NT2/D1 (cell line): ENCODE measurements at regions not wholly inside any gene's neighbourhood (a gene's known extent, or its start where the extent isn't known, plus 50 kb on each side); places are given as distances from the start of the nearest gene placed in this dataset.

ENCODE experiments used
- YY1 ChIP-seq: IDR thresholded peaks from 2 replicates; pipeline ENCODE4 v1.6.1; 2011; ENCODE audit not compliant: insufficient read length, insufficient read depth
- ZNF274 ChIP-seq: IDR thresholded peaks from 2 replicates; pipeline ENCODE4 v1.6.1; 2011; ENCODE audit warnings: mild to moderate bottlenecking, low read depth, low read length

- TF ChIP-seq ZNF274, result no peak
- no peak for TF ChIP-seq YY1
Observed at GRCh38 chr2:114128725-114129124, 238.8 kb downstream of the ACTR3 start.
